GM12878 (cell line): ENCODE measurements at regions not wholly inside any gene's neighbourhood (a gene's known extent, or its start where the extent isn't known, plus 50 kb on each side); places are given as distances from the start of the nearest gene placed in this dataset.

ENCODE experiments used
- BRCA1 ChIP-seq: IDR thresholded peaks from 2 replicates; pipeline ENCODE4 v1.6.1; 2011; ENCODE audit warnings: low read depth, low read length, improper control_type of control experiment
- EED ChIP-seq: sonication (generic); IDR thresholded peaks from 2 replicates; pipeline ENCODE4 v1.6.1; 2016; ENCODE audit warnings: antibody characterized with exemption, low read depth
- ETV6 ChIP-seq, 2 experiments: fragments of 450-650 bp in 1 of 2; IDR thresholded peaks in 1 of 2; conservative IDR thresholded peaks in 1 of 2; 2 replicates each; pipeline ENCODE4 v1.6.1; 2014; ENCODE audit warnings: antibody characterized with exemption in 1 of 2, borderline replicate concordance in 1 of 2, low read depth in 1 of 2, mild to moderate bottlenecking in 1 of 2, moderate library complexity in 1 of 2
- GABPA ChIP-seq: IDR thresholded peaks from 2 replicates; pipeline ENCODE4 v1.6.1; 2014; ENCODE audit warnings: antibody characterized with exemption, low read depth, mild to moderate bottlenecking, inconsistent platforms
- JUNB ChIP-seq: IDR thresholded peaks from 2 replicates; pipeline ENCODE4 v1.6.1; 2016; ENCODE audit warnings: antibody characterized with exemption, mild to moderate bottlenecking
- JUND ChIP-seq: IDR thresholded peaks from 2 replicates; pipeline ENCODE4 v1.6.1; 2012; ENCODE audit warnings: low read depth, mild to moderate bottlenecking, low read length, improper control_type of control experiment, moderate library complexity
- MXI1 ChIP-seq: fragments of 150-350 bp; IDR thresholded peaks from 2 replicates; pipeline ENCODE4 v1.6.1; 2011; ENCODE audit warnings: low read depth, mild to moderate bottlenecking, inconsistent platforms, low read length, improper control_type of control experiment
- NFYB ChIP-seq: IDR thresholded peaks from 2 replicates; pipeline ENCODE4 v1.6.1; 2011; ENCODE audit warnings: low read depth, mild to moderate bottlenecking, low read length, improper control_type of control experiment, moderate library complexity; ENCODE audit not compliant: insufficient read depth
- SPI1 ChIP-seq: IDR thresholded peaks from 2 replicates; pipeline ENCODE4 v1.6.1; 2011; ENCODE audit warnings: low read depth, mild to moderate bottlenecking, low read length, moderate library complexity, borderline replicate concordance; ENCODE audit not compliant: insufficient read depth
- YY1 ChIP-seq: IDR thresholded peaks from 2 replicates; pipeline ENCODE4 v1.6.1; 2011; ENCODE audit warnings: low read depth, mild to moderate bottlenecking, low read length
- ZBTB11 ChIP-seq: fragments of 450-650 bp; formaldehyde crosslinking; IDR thresholded peaks from 2 replicates; pipeline ENCODE4 v1.5.0; 2022; ENCODE audit warnings: mild to moderate bottlenecking, missing genetic modification characterization
- ZNF384 ChIP-seq: IDR thresholded peaks from 2 replicates; pipeline ENCODE4 v1.6.1; 2012; ENCODE audit warnings: low read depth, mild to moderate bottlenecking, low read length, improper control_type of control experiment, borderline replicate concordance
- TF ChIP-seq, protein P1 (sequence below), 3 experiments: IDR thresholded peaks in 2 of 3; conservative IDR thresholded peaks in 1 of 3; 2 replicates each; pipeline ENCODE4 v1.5.1; 2011; ENCODE audit warnings: low read depth in 3 of 3, low read length in 3 of 3, mild to moderate bottlenecking in 3 of 3, control low read depth in 2 of 3, moderate library complexity in 2 of 3, inconsistent platforms in 1 of 3, mixed read lengths in 1 of 3; ENCODE audit not compliant: control insufficient read depth in 2 of 3, insufficient read depth in 1 of 3; ENCODE audit errors: extremely low read depth in 1 of 3
- TF ChIP-seq, protein P2 (sequence below): fragments of 450-650 bp; IDR thresholded peaks from 2 replicates; pipeline ENCODE4 v1.6.1; 2017; ENCODE audit warnings: mild to moderate bottlenecking, low read depth, inconsistent platforms; ENCODE audit not compliant: poor library complexity, severe bottlenecking

DNA sequence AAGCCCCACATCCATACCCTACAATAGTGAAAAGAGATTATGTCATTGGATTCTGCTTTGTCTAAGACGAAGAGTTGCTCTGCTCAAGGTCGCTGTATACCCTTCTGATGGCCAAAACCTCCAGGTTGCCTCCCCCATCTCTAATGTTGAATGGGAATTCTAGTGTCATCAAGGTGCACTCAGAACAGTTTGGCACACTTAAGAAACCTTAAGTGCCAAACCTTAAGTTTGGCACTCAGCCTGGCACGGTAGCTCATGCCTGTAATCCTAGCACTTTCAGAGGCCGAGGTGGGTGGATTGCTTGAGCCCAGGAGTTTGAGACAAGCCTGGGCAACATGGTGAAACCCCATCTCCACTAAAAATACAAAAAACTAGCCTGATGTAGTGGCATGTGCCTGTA lies 1245.6 kb upstream of the SEL1L start:
- TF ChIP-seq ZBTB11 (CRISPR knock-in tag), result no peak
- TF ChIP-seq, protein P1, sequence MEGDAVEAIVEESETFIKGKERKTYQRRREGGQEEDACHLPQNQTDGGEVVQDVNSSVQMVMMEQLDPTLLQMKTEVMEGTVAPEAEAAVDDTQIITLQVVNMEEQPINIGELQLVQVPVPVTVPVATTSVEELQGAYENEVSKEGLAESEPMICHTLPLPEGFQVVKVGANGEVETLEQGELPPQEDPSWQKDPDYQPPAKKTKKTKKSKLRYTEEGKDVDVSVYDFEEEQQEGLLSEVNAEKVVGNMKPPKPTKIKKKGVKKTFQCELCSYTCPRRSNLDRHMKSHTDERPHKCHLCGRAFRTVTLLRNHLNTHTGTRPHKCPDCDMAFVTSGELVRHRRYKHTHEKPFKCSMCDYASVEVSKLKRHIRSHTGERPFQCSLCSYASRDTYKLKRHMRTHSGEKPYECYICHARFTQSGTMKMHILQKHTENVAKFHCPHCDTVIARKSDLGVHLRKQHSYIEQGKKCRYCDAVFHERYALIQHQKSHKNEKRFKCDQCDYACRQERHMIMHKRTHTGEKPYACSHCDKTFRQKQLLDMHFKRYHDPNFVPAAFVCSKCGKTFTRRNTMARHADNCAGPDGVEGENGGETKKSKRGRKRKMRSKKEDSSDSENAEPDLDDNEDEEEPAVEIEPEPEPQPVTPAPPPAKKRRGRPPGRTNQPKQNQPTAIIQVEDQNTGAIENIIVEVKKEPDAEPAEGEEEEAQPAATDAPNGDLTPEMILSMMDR (IDR thresholded peaks at IDR 0.05 in 2 of 3, conservative IDR thresholded peaks at IDR 0.05 in 1 of 3; ENCODE audit: control insufficient read depth in 2 of 3, extremely low read depth in 1 of 3, insufficient read depth in 1 of 3, low read depth in 3 of 3, low read length in 3 of 3), result no peak
- TF ChIP-seq YY1, result no peak
- TF ChIP-seq ETV6 (conservative IDR thresholded peaks at IDR 0.05 in 1 of 2, IDR thresholded peaks at IDR 0.05 in 1 of 2; ENCODE audit: borderline replicate concordance in 1 of 2, low read depth in 1 of 2), result no peak
- TF ChIP-seq JUND, result no peak
- no peak for TF ChIP-seq JUNB
- TF ChIP-seq EED, result no peak
- TF ChIP-seq BRCA1, result no peak
- TF ChIP-seq ZNF384, result no peak
- TF ChIP-seq NFYB, result no peak
- no peak for TF ChIP-seq GABPA
- TF ChIP-seq, protein P2, sequence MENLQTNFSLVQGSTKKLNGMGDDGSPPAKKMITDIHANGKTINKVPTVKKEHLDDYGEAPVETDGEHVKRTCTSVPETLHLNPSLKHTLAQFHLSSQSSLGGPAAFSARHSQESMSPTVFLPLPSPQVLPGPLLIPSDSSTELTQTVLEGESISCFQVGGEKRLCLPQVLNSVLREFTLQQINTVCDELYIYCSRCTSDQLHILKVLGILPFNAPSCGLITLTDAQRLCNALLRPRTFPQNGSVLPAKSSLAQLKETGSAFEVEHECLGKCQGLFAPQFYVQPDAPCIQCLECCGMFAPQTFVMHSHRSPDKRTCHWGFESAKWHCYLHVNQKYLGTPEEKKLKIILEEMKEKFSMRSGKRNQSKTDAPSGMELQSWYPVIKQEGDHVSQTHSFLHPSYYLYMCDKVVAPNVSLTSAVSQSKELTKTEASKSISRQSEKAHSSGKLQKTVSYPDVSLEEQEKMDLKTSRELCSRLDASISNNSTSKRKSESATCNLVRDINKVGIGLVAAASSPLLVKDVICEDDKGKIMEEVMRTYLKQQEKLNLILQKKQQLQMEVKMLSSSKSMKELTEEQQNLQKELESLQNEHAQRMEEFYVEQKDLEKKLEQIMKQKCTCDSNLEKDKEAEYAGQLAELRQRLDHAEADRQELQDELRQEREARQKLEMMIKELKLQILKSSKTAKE, result no peak
- TF ChIP-seq MXI1, result no peak
- TF ChIP-seq SPI1, result no peak
